Breast epithelium (tissue), 3 donors: ENCODE measurements at regions not wholly inside any gene's neighbourhood (a gene's known extent, or its start where the extent isn't known, plus 50 kb on each side); places are given as distances from the start of the nearest gene placed in this dataset.

Source experiments
- POLR2A ChIP-seq: fragments of 450-650 bp; IDR thresholded peaks from one replicate; pipeline ENCODE4 v1.6.1; 2016; ENCODE audit warnings: antibody characterized with exemption, mild to moderate bottlenecking, moderate library complexity
- POLR2AphosphoS5 ChIP-seq, 3 donors: sonication (generic); formaldehyde crosslinking; IDR thresholded peaks; one replicate each; pipeline ENCODE4 v1.6.1; 2017; ENCODE audit warnings: antibody characterized with exemption in 3 of 3
- TF ChIP-seq, protein P1 (sequence below), 3 donors: fragments of 450-650 bp; IDR thresholded peaks; one replicate each; pipeline ENCODE4 v1.5.1; 2016 to 2017; ENCODE audit warnings: antibody characterized with exemption in 3 of 3, mild to moderate bottlenecking in 3 of 3, moderate library complexity in 3 of 3

DNA sequence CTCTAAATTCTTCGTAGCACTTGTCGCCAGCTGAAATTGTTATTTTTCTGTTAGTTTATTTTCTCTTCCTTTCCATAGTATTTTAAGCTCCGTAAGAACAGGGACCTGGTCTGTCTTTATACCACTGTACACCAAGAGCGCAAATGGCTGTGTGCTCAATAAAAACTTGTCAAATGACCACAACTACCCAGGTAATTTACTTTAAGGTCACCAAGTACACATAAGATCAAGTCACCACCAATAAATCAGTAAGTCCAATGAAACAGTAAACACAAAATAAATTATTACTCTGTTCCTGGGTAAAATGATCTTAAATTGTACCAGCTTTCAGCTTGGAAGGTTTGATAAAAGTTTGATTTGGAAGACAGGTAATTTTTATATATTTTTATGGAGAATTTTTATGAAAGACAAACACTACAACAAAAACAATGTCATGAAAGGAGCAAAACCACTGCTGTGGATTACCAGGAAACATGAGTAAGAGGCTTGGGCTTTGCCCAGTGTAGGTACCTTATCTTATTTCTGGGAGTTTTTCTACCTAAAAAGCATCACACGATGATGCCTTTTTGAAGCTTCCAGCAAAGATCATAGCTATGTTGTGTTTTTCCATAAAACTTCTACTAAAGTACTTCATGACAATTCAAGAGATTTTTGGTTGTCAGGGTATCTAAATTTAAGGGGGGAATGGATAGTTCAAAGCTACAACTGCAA is 406.8 kb downstream of the SHQ1 start:
- TF ChIP-seq, protein P1, sequence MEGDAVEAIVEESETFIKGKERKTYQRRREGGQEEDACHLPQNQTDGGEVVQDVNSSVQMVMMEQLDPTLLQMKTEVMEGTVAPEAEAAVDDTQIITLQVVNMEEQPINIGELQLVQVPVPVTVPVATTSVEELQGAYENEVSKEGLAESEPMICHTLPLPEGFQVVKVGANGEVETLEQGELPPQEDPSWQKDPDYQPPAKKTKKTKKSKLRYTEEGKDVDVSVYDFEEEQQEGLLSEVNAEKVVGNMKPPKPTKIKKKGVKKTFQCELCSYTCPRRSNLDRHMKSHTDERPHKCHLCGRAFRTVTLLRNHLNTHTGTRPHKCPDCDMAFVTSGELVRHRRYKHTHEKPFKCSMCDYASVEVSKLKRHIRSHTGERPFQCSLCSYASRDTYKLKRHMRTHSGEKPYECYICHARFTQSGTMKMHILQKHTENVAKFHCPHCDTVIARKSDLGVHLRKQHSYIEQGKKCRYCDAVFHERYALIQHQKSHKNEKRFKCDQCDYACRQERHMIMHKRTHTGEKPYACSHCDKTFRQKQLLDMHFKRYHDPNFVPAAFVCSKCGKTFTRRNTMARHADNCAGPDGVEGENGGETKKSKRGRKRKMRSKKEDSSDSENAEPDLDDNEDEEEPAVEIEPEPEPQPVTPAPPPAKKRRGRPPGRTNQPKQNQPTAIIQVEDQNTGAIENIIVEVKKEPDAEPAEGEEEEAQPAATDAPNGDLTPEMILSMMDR (IDR thresholded peaks at IDR 0.05): no peak
- TF ChIP-seq POLR2AphosphoS5 (IDR thresholded peaks at IDR 0.05) (no peak), POLR2A (no peak)
